CD4-positive, alpha-beta T cell treated with Interferon alpha-2 for 1 hour (primary cell): ENCODE measurements at regions not wholly inside any gene's neighbourhood (a gene's known extent, or its start where the extent isn't known, plus 50 kb on each side); places are given as distances from the start of the nearest gene placed in this dataset.
"Not testable (repeated sequence)": the region's sequence is repeated elsewhere in the genome, so short reads cannot be mapped to it uniquely, and the experiment has no call there.

Source experiments
- DNase-seq, 2 donors: peaks; one replicate each; pipeline ENCODE4 v3.0.0-alpha.2; 2020 to 2022

- no peak for DNase-seq
Observed at GRCh38 chr6:144939921-144940320, 654.8 kb downstream of the UTRN start.

- DNase-seq: no peak
Observed at GRCh38 chr6:144944106-144944505, 659.0 kb downstream of the UTRN start.

GRCh38 chr6:144947398-144947976 is 662.4 kb downstream of the UTRN start:
- no peak for DNase-seq

DNA sequence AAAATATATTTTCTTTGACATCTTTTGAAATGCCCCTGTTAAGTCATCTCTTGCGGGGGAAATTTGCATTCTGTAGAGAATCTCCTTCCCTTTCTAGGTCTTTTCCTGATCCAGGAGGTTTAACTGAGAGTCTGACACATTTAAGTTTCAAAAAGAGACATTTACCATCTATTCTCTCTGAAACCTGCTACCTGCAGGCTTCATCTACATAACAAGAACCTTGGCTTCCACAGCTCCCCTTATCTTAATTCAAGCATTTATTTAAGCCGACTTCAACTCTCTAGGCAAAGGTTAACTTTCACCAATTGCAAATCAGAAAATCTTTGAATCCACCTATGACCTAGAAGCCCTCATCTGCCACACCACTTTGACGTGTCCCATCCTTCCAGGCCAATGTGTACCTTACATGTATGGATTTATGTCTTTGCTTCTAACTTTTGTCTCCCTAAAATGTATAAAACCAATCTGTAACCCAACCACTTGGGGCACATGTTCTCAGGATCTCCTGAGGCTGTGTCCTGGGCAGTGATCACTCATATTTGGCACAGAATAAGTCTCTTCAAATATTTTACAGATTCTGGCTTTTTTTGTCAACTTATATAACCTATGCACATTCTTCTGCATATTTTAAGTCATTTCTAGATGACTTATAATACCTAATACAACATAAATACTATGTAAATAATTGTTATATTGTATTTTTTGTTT is 666.7 kb downstream of the UTRN start:
- DNase-seq: no peak

- no peak for DNase-seq
Observed at GRCh38 chr6:144952456-144953240, 667.5 kb downstream of the UTRN start.

GRCh38 chr6:144953552-144954240 is 668.6 kb downstream of the UTRN start:
- DNase-seq: no peak

DNA sequence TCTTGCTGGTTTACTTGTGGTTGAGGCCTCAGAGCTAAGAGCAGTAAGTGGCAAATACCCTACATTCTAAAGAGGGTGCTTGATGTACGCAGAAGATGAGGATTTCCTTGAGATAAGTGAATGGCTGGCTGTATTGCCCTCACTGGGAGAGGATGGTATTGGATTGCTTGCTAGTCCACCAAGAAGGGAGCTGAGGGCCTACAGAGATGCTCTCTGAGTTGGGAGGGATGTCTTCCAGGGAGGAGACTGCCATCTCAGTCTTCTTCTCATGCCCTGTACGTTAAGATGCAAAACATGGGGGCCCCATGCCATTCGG is 669.1 kb downstream of the UTRN start:
- DNase-seq: no peak

- DNase-seq: no peak
Observed at GRCh38 chr6:144955392-144955791, 670.3 kb downstream of the UTRN start.

DNA sequence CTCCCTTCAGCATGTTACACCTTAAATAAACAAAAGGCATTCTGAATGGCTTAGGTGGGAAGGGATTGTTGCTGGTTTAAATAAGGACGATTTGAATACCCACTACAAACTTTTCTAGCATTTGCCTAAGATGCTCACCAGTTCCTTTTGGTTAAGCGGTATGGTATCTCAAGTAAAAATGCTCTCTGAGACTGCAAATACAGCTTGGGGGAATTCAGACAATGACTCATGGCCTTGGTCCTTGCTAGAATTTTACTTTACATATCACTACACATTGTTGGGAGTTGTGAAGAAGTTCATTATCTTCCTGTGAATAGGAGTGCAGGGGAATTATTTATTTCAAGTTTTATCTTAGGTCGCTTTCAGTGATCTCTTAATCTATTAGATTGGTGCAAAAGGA is 670.7 kb downstream of the UTRN start:
- DNase-seq: no peak

- DNase-seq: not testable (repeated sequence)
Observed at GRCh38 chr6:144956697-144957096, 671.6 kb downstream of the UTRN start.

DNA sequence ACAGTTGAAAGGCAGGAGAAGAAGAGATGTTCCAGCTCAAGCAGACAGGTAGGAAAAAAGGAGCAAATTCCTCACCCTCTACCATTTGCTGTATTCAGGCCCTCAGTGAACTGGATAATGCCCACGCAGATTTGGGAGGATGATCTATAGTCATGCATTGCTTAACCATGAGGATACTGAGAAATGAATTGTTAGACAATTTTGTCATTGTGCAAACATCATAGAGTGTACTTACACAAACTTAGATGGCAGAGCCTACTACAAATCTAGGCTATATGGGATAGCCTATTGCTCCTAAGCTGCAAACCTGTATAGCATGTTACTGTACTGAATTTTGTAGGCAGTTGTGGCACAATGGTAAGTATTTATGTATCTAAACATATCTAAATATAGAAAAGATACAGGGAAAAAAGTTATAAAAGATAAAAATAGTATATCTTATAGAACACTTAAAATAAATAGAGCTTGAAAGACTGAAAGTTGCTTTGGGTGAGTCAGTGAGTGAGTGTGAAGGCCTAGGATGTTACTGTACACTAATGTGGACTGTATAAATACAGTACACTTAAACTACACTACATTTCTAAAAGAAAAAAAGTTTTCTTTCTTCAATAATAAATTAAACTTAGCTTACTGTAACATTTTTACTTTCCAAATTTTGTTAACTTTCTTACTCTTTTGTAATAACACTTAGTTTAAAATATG is 672.3 kb downstream of the UTRN start:
- DNase-seq: no peak

- DNase-seq: no peak
Observed at GRCh38 chr6:144969154-144969553, 684.0 kb downstream of the UTRN start.

DNA sequence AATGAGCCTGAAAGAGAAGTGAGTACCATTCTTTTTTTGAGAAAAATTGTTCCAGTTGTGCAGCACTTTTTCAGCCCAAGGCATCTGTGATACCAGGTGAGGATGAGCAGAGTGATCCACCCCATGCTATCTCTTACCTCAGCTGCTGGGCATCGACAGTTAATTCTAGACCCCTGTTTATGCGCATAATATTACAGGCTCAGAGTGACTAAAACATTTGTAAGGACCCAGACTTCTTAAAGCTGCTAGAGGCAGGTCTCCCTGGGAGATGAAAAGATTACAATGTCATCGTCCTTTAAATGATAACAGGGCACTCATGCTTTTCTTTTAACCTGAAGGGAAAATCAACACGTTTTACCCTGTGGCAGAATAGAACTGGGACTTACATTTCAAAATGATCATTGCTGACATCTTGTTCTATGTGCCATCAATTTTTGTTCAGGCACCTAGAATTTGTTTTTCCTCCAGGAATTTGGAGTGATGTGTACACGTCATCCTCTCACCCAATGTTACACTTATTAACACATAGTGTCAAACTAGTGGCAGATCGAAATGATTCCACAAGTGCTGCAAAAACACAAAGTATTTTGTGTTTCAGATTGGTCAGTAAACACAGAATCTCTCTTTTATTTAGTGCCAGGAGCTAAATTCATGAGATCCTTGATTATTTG is 684.6 kb downstream of the UTRN start:
- no peak for DNase-seq

- DNase-seq: not testable (repeated sequence)
Observed at GRCh38 chr6:144977250-144977864, 692.2 kb downstream of the UTRN start.

GRCh38 chr6:144978208-144978607 is 693.1 kb downstream of the UTRN start:
- DNase-seq: no peak

DNA sequence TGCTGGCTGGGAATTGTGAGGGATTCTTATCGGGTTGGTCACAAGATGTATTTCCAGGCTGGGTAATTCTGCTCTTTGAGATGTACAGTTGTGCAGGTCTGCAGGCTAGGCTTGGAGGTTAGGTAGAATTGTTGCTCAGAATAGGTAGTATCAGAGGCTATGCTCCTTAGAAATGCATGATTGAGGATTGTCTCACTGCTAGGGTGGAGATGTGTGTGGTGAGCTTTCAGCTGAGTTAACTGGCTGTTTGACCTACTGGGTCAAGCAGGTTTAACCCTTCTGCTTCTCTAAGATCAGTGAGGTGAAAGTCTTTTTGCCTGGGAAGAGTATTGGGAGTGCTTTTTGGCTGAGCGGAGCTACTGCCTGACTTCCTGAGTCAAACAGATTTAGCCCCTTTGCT is 701.1 kb downstream of the UTRN start:
- DNase-seq: no peak

GRCh38 chr6:144989319-144990107 is 704.4 kb downstream of the UTRN start:
- DNase-seq: no peak

GRCh38 chr6:144990784-144991183 is 705.6 kb downstream of the UTRN start:
- DNase-seq: no peak

GRCh38 chr6:144993870-144994269 is 708.7 kb downstream of the UTRN start:
- DNase-seq: no peak

DNA sequence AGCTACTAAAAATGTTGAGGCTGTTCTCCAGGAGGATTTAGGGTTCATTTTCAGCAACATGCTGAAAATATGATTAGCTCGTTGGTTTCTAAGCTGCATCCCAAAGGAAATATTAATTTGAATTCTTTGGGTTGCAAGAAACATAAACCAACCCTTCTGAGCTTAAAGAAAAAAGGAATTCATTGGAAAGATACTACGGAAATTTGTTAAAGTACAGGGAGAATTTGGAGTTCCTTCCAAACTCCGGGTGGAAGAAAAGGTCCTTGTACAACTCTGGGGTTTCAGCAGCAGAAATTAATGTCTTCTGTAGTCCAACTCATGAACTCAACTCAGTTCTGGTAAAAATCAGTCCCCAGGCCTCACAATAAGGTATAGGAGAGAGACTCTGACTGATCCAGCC is 712.9 kb downstream of the UTRN start:
- no peak for DNase-seq

DNA sequence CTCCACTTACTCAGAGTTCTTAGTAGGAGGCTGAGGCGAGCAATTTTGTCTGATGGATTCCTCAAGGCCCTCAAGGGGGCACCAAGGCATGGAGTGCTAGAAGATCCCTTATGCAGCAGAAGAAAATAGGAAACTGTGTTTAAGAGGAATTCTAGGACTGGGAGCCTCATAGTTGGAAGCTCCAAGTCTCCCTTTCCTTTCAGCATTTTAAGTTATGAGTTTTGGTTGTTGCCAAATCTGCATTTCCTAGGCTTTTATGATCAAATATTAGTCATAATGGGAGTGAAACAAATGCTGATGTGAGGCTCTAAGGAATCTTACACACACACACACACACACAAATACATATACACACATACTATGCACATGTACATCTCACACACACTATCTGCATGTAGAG is 714.0 kb downstream of the UTRN start:
- no peak for DNase-seq
